D341Med (cell line): ENCODE measurements at regions not wholly inside any gene's neighbourhood (a gene's known extent, or its start where the extent isn't known, plus 50 kb on each side); places are given as distances from the start of the nearest gene placed in this dataset.

ENCODE experiments used
- DNase-seq: peaks from one replicate; pipeline ENCODE4 v3.0.0; 2012; ENCODE audit warnings: low spot score

GRCh38 chr1:17877316-17877715, 122.2 kb downstream of the ACTL8 start:
- DNase-seq = no peak

GRCh38 chr1:17877896-17878295, 122.8 kb downstream of the ACTL8 start:
- DNase-seq = no peak

GRCh38 chr1:17878837-17879236, 123.7 kb downstream of the ACTL8 start:
- no peak for DNase-seq

GRCh38 chr1:17880449-17880848, 125.3 kb downstream of the ACTL8 start:
- no peak for DNase-seq

GRCh38 chr1:17881761-17882160, 126.6 kb downstream of the ACTL8 start:
- DNase-seq = no peak

- no peak for DNase-seq
These were observed 128.0 kb downstream of the ACTL8 start for GRCh38 chr1:17883136-17883535.

- DNase-seq = no peak
These were observed 128.7 kb downstream of the ACTL8 start for GRCh38 chr1:17883662-17884395.

- DNase-seq = no peak
These were observed 130.7 kb downstream of the ACTL8 start for GRCh38 chr1:17885663-17886320.

GRCh38 chr1:17886386-17886785, 131.3 kb downstream of the ACTL8 start:
- no peak for DNase-seq

- DNase-seq = no peak
These were observed 131.8 kb downstream of the ACTL8 start for GRCh38 chr1:17886838-17887441.

- DNase-seq = no peak
These were observed 132.7 kb downstream of the ACTL8 start for GRCh38 chr1:17887661-17888371.

- DNase-seq = no peak
These were observed 135.1 kb downstream of the ACTL8 start for GRCh38 chr1:17890056-17890814.

- DNase-seq = no peak
These were observed 135.7 kb downstream of the ACTL8 start for GRCh38 chr1:17890815-17891191.

- no peak for DNase-seq
These were observed 136.3 kb downstream of the ACTL8 start for GRCh38 chr1:17891205-17892110.

GRCh38 chr1:17892225-17892624, 137.1 kb downstream of the ACTL8 start:
- DNase-seq = no peak

- DNase-seq = no peak
These were observed 137.7 kb downstream of the ACTL8 start for GRCh38 chr1:17892851-17893250.

- DNase-seq = no peak
These were observed 138.9 kb downstream of the ACTL8 start for GRCh38 chr1:17893891-17894631.

GRCh38 chr1:17895401-17895800, 140.3 kb downstream of the ACTL8 start:
- no peak for DNase-seq

- no peak for DNase-seq
These were observed 140.9 kb downstream of the ACTL8 start for GRCh38 chr1:17895986-17896385.

GRCh38 chr1:17903386-17903785, 148.3 kb downstream of the ACTL8 start:
- DNase-seq = no peak
